ENCODE measurements at regions not wholly inside any gene's neighbourhood (a gene's known extent, or its start where the extent isn't known, plus 50 kb on each side); places are given as distances from the start of the nearest gene placed in this dataset.
"Not testable (repeated sequence)": the region's sequence is repeated elsewhere in the genome, so short reads cannot be mapped to it uniquely, and the experiment has no call there.

DNA sequence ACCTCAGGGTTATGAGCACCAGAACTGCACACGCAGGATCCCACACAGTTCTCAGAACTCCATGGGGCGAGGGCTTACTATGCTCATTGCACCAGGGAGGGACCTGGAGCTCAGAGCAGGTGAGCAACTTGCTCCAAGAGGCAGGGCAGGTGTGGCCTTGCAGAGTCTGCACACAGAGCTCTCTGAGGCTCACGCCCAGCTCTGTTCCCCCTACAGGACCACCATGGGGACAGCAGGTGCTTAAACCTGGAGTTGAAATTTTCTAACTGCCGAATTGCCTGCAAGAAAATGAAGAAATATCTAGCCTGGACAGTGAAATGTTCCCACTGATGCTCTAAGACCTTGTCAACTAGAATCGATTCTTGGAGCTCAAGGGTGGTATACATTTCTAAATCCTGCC, 49.9 kb upstream of the MSMB start:
- not testable (repeated sequence) for DNase-seq

DNA sequence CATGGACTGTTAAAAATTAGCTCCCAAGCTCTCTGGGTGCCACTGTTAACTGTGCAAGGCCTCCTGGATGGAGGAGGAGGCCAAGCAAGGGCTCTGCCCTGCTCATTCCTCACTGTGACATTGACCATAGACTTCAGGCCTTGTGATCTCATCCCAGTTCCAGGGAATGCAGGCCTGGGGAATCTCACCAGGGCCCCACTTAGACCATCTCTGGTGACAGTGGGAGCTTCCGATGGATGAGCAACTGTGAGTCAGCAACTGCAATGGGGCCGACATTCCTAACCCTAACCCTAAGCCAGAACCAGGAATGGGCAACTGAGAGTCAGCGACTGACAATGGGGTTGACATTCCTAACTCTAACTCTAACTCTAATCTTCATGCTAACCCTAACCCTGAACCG, 50.4 kb upstream of the MSMB start:
- DNase-seq, result no peak

DNA sequence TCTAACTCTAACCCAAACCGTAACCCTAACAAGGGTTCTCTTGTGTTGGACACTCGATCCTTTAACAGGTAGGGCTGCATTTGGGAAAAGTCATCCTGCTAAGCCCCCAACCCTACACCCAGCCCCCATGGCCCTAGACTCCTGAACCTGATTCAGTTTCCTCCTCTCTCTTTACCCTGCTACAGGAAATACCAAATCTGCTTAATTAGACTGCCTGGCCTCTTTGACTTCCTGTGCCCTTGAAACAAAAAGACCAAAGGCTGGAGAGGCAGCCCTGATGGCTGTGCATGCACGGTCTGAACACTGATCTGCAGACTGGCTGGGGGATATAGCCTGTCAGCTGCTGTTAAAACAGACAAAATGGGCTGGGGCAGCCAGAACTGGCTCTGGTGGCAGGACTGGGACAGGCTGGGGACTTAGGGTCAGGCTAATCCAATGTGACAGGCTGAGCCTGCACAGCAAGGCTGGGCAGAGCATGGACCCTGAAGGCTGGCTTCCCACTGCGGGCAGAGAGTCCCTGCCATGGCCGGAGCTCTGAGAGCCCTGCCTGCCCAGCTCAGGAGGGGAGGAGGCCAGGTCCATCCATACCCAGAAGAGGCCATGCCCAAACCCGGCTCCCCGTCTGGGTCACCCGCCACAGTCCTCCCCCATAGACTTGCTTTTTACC, 51.0 kb upstream of the MSMB start:
- DNase-seq, result no peak

DNA sequence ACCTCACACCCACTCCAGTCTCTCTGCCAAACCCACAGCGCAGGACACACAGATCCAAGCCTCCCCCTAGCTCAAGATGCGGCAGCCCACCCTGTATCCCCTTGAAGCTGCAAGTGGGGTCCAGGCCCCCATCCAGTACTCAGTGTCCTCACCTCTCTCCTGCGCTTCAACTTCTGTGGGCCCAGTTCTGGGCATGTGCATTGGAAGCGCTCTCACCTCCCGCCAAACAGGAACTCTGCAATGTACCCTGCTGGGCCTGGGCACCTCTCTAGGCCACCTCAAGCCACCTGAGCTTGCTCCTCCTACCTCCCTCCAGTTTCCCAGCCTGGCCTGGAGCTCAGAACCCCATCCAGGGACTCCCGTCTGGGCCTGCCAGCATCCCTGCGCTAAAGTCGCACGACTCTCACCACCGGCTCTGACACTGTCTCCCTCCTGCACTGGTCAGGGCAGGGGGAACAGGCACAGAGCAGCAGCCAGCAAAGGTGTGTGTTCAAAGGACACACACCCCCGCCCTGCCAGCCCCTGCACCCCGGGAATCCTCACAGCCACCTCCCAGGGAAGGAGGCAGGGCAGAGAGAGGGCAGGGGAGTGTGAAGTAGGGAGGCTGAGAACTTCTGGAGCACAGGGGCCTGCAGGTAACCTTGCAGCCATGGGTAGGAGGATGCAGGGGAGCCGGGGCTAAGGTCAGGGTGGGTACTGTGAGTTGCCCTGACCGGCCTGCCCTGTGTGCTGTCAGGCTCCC, 51.7 kb upstream of the MSMB start:
- no peak for DNase-seq

DNA sequence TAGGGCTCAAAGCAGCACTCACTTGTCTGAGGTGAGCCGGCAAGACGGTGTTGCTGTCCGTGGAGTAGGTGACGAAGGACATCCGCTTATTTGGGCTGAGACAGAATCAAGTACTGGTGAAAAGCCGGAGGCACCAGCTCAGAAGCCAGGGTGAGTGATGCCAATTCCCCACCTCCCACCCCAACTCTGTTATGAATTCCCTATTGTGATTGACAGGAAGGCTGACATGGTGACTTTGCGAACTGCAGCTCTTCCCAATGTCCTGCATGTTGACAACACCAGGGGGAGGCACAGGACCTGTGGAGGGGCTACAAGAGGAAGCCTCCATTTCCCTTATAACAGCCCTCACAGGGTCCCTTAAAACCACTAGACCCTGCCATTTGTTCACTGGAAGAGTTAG, 52.3 kb upstream of the MSMB start:
- DNase-seq, result no peak

DNA sequence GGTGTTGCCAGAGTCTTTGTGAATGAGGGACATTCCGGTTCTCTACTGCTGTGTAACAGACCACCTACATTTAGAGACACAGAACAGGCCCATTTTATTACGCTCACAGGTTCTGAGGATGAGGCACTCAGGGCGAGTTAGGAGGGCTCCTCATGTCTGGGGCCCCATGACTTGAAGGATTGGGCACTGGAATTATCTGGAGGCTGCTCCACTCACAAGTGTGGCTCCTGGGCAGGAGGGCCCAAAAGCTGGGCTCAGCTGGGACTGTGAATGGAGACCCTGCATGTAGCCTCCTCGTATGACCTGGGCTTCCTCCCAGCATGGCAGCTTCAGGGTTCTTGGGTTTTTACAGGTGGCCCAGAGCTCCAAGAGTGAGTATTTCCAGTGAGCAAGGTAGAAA, 52.9 kb upstream of the MSMB start:
- not testable (repeated sequence) for DNase-seq

DNA sequence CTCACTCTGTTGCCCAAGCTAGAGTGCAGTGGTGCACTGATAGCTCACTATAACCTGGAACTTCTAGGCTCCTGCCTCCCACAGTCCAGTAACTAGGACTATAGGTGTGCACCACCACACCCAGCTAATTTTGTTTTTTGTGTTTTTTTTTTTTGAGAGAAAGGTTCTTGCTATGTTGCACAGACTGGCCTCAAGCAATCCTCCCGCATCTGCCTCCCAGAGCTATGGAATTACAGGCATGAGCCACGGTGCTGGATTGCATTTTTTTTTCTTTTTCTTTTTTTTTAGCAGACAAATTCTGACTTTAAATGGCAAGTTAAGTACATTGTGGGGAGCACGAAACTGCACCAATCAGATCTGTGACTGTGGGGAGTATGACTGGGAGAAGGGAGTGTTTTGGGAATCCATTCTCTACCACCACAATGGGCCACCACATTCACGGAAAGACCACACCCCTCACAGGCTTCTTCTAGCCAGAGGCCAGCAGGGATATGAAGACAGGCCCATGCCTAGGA, 58.1 kb upstream of the MSMB start:
- DNase-seq, result no peak

DNA sequence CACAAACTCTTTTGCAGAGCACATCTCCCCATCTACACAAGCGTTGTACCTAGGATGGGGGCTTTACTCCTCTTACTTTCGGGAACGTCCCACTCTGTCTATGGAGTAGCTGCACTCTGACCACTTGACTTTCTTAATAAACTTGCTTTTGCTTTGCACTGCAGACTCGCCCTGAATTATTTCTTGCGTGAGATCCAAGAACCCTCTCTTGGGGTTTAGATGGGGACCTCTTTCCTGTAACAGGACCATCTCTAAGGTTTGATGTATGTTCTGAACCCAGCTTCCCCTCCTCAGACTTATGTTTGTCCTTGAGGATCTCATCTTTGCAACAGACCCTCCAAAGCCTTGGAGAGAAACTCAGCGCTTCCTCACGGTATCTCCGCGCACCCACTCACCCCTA, 59.3 kb upstream of the MSMB start:
- not testable (repeated sequence) for DNase-seq

DNA sequence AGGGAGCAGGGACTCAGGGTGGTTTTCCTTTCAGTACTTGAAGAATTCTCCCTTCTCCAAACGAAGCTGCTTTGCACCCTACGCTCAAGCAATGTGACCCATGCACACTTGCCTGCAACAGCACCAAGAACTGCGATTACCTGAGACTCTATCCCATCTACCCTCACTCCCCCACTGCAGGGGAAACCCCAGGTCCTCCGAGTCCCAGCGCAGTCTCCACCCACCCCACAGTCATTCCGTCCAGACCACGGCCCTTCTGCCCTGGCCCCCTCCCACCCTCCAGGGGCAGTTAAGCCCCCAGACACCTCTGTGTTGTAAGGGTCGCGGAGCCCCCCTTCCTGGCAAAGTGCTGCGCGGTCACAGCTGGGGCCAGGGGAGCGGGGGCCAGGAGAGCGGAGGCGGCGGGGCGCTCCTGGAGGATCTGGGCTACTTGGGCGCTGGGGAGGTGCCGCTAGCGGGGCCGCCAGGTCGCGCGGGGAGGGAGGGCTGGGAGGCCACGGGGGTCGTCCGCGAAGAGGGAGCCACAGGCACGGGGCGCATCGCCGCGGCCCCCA, 59.9 kb upstream of the MSMB start:
- not testable (repeated sequence) for DNase-seq

DNA sequence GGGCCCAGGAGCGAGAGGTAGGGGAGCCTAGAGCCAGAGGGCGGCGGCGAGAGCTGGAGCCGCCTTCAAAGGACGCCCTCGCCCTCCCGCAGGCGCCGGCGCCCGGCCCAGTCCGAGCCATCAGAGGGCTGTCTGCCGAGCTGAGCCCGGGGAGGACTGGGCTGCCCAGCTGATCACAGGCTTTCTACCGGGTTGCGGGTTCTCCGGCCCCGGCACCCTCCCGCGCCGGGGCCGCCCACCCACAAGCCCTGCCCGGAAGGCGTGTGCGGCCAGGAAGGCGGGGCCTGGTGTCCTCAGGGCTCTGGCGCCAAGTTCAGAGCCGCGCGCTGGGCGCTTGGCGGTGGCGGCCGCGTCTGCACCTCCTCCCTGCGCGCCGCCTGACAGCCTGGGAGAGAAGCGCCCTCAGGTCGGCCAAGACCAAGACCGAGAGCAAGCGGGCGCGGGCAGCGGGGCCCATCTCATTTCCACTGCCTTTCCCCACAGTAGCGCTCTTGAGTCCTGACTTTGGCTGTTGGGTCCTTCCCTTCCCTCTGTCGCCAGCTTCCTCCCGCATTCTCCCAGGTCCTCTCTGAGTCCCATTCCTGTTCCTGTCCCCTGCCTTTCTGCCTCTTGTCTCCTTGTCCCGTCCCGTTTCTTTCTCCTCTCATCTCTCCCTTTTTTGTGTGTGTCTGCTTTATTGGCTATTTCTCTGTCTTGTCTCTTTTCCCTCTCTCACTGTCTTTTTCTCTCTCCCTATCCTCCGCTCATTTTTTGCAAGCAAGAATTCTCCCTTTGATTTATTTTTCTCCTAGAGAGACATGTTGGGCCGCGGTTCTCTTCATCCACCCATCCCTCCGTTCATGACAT, 60.6 kb upstream of the MSMB start:
- DNase-seq, result peak; percentile 48

DNA sequence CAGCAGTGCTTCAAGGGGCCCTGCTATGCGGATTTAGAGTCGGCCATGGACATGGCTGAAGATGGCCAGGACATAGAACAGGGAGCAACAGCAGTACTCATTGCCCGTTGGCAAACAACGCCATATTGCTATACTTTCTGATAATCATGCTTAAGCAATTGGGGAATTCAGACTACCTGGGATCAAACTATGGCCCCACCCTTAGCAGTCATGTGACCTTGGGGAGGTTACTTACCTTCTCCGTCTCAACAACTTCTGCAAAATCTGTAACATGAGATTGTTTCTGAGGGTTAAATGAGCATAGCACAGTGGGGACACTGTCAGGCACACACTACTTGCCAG, 62.1 kb upstream of the MSMB start:
- not testable (repeated sequence) for DNase-seq

DNA sequence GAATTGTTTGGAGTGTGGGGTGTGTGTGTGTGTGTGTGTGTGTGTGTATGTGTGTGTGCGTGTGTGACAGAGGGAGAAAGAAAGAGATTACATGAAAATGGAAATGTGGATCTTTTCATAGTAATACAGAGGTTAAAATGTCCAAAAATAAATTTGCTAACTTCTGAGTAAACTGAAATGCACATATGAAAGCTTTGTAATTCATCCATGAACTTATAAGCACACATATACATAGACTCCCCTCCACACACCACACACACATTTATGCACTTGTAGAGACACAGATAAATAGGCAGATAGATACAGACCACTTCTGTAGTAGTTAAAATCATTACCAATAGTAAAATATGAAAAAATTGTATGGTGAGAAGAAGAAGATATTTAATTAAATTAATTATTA, 108.2 kb upstream of the MSMB start:
- not testable (repeated sequence) for DNase-seq

DNA sequence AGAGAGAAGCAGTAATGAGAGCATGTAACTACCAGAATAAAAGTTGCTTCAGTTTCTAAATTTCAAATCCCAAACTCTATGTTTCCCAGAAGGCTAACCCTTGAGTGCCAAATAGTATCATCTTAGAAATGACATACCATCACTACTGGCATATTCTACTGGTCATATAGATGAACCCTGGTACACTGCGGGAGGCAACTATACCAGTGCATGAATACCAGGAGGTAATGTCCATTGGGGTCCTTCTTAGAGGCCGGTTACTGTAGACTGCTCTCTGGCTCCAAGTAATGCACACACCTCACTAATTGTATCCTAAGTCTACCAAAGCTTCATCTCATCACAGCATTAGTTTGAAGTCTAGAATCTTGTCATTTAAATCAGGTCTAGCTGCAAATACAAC, 108.6 kb upstream of the MSMB start:
- DNase-seq, result not testable (repeated sequence)

DNA sequence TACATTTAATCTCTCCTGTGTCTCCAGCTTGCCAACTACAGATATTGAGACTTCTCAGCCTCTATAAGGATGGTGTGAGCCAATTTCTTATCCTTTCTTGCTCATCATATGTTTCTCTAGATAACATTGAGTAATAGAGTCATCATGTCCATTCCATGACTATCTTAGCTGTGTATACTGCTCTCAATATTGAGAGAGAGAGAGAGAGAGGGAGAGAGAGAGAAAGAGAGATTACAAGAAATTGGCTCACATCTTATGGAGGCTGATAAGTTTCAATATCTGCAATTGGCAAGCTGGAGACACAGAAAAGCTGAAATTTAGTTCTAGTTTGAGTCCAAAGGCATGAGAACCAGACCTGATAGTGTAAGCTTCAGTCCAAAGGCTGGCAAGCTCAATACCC, 110.8 kb upstream of the MSMB start:
- DNase-seq, result not testable (repeated sequence)

DNA sequence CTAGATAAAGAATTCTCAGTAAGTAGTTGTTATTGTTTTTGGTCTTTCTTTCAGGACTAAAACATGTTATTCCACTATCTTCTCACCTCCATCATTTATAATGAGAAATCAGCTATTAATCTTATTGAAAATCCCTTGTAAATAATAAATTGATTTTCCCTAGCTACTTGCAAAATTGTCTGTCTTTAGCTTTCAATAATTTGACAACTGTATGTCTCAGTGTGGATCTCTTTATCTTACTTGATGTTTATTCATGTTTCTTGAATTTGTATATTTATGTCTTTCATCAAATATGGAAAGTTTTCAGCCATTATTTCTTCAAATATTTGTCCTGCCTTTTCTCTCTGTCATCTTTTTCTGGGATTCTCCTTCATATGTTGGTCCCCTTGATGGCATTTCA, 117.1 kb upstream of the ANTXRL start:
- no peak for DNase-seq

DNA sequence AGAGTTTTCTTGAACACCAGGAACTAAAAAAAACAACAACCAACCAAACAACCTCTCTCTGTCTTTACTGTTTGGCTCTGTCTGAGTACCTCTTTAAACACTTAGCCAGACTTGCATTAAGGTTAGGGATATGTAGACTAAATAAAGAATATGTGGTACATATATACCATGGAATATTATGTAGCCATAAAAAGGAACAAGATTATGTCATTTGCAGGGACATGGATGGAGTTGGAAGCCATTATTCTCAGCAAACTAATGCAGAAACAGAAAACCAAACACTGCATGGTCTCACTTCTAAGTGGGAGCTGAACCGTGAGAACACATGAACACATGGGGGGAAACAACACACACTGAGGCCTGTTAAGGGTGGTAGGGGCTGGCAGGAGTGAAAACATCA, 116.0 kb upstream of the ANTXRL start:
- DNase-seq, result no peak

DNA sequence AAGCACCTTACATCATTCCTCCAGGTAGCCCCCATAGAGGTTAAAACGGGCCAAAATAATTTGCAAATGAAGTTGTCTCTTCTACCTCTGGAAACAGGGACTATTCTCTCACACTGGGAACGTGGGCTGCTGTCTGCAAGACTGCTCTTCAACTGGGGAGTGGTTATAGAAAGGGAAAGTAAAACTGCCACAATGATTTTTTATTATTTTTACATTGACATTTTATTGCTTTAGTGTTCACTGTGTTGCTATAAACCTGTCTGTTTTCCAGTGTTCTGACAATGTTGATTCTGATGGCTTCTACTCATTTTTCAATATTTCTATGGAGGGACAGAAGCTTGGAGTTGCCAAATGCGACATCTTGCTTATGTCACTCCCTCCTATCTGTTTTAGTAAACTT, 115.1 kb upstream of the ANTXRL start:
- no peak for DNase-seq

DNA sequence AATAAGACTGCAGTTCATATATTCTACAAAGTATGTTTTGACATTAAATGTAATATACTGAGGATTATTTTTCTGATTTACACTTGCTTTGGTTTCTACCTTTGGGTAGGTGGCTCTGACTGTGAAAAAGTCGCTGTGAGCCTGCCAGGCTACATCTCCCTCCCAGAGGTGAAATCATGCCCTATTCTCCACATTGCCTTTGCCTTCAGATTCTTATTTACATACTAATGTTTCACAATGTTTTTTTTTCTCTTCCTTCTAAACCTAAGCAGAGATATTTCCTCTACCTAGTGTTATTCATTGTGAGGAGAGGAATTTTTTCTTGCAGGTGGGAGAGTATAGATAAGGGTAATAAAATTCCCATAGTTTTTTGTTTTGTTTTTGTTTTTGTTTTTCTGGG, 111.5 kb upstream of the ANTXRL start:
- no peak for DNase-seq

DNA sequence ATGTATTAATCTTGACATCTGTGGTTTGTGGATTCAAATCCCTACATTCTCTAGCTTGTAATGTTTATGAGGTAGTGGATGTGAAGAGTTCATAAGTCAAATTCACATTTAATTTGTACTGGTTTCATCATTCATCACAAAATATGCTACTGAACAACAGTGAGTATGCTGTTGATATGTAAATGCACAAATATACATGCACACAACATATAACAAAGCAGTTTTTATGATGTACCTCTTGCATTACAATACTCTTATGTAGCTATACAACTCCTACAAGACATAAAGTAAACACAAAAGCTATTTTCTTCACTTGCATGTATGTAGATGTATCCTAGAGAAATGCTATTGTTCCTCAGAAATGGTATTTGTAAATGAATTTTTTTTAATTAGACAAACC, 111.0 kb upstream of the ANTXRL start:
- no peak for DNase-seq

DNA sequence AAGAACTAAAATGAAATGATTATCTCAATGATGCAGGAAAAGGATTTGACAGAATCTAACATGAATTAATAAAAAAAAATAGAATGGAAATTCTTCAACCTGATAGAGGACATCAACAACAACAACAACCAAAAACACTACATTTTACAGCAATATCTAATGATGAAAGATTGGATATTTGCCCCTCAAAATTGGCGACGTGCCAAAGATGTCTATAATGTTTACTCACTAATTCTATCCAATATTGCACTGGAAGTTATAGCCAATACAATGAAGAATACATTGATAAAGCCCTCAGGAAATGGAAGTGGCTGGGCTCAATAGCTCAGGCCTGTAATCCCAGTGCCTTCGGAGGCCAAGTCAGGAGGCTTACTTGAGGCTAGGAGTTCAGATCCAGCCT, 99.4 kb upstream of the ANTXRL start:
- DNase-seq, result not testable (repeated sequence)

DNA sequence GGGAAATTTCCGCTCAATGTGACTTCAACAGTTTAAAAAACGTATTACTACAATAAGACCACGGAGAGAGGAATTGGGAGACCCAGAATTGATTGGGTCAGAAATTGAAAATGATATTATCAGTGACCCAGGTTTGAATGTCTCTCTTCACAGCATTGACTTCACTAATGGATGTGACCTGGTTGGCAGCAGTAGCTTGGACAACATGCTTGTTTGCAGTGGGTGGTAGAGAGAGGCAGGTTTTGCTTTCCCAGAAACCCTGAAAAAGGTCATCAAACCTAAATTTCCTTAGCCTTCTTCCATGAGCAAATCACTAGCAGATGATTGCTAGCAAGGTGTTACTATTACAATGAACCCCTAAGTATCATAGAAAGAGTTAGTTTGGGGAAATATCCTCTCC, 89.7 kb upstream of the ANTXRL start:
- DNase-seq, result no peak

DNA sequence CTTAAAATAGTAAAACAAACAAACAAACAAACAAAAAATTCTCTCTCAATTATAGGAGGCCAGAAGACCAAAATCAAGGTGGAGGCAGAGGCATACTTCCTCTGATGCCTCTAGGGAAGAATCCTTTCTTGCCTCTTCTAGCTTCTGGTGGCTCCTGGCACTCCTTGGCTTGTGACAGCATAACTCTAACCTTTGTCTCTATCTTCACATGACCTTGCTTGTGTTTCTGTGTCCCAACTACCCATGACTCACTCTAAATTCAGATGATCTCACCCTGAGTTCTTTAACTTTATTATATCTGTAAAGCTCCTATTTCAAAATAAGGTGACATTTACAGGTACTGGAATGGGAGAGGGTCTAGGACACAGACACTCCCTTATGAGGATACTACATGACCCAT, 88.3 kb upstream of the ANTXRL start:
- no peak for DNase-seq

DNA sequence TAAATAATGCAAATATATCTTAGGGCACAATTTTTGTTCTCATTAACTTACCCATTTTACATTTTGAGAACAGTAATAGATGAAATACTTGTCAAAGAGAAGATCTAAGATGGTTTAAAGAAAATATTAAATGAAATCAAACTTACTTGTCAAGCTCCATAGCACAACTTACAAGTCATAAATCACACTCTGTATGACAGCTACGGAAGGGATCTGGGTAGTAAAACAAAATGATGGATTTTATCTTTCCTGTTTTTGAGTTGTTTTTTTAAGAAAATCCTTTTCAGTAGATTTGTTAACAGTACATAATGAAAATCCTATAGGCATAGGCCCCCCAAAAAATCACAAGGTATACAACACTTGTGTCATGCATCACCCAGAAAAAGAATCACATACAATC, 84.4 kb upstream of the ANTXRL start:
- not testable (repeated sequence) for DNase-seq

All from central memory CD4-positive, alpha-beta T cell (primary cell).